CD4-positive, alpha-beta T cell (primary cell): ENCODE measurements at regions not wholly inside any gene's neighbourhood (a gene's known extent, or its start where the extent isn't known, plus 50 kb on each side); places are given as distances from the start of the nearest gene placed in this dataset.

Experiments
- ATAC-seq: fragments of 200-7000 bp; cut with Tn5 transposase; one replicate; pipeline ENCODE4 v1.10.0; 2022; ENCODE audit warnings: mild to moderate bottlenecking; ENCODE audit not compliant: poor library complexity
- CTCF ChIA-PET: fragments of 350-600 bp; sonication (Branson Sonifier 250); formaldehyde crosslinking; loops from one replicate; lab custom pipeline; 2021; ENCODE audit warnings: antibody characterized with exemption, inconsistent platforms; lab: Charles Lee
- POLR2A ChIA-PET: fragments of 350-600 bp; sonication (Branson Sonifier 250); formaldehyde crosslinking; loops from one replicate; lab custom pipeline; 2021; ENCODE audit warnings: antibody characterized with exemption, inconsistent platforms; lab: Charles Lee
- DNase-seq, 14 experiments: peaks; one replicate each; pipeline ENCODE4 v3.0.0-alpha.2; 2013 to 2020; ENCODE audit warnings: mixed read lengths in 2 of 14
- H3K27ac ChIP-seq, 2 donors: one replicate each; pipeline versions ENCODE4 v1.5.1 to v1.7.0; 2013; ENCODE audit warnings: low read length in 2 of 2, low read depth in 1 of 2, mild to moderate bottlenecking in 1 of 2
- H3K27me3 ChIP-seq, 2 experiments: 1 replicate in 1 of 2; 2 replicates in 1 of 2; pipeline versions ENCODE4 v1.6.1 to v1.7.0; 2013; ENCODE audit warnings: low read length in 2 of 2, control low read depth in 1 of 2, mild to moderate bottlenecking in 1 of 2, moderate library complexity in 1 of 2; ENCODE audit not compliant: insufficient read depth in 2 of 2, control insufficient read depth in 1 of 2
- H3K36me3 ChIP-seq: one replicate; pipeline ENCODE4 v1.6.1; 2013; ENCODE audit warnings: low read length, control low read depth; ENCODE audit not compliant: insufficient read depth
- H3K4me1 ChIP-seq: one replicate; pipeline ENCODE4 v1.6.1; 2013; ENCODE audit warnings: low read length, control low read depth; ENCODE audit not compliant: insufficient read depth
- H3K4me3 ChIP-seq: one replicate; pipeline ENCODE4 v1.5.1; 2013; ENCODE audit warnings: mild to moderate bottlenecking, low read length, moderate library complexity
- H3K9me3 ChIP-seq, 2 experiments: 1 replicate in 1 of 2; 2 replicates in 1 of 2; pipeline versions ENCODE4 v1.6.1 to v1.7.0; 2013; ENCODE audit warnings: low read length in 2 of 2, mild to moderate bottlenecking in 2 of 2, control low read depth in 1 of 2, moderate library complexity in 1 of 2; ENCODE audit not compliant: control insufficient read depth in 1 of 2, insufficient read depth in 1 of 2
- H3K27ac Mint-ChIP-seq: one replicate; pipeline ENCODE4 v1.8.0; 2020; ENCODE audit warnings: mixed read lengths
- H3K27me3 Mint-ChIP-seq: one replicate; pipeline ENCODE4 v1.8.0; 2021; ENCODE audit warnings: mixed read lengths
- H3K36me3 Mint-ChIP-seq: one replicate; pipeline ENCODE4 v1.8.0; 2021; ENCODE audit warnings: low read depth, mixed read lengths
- H3K4me1 Mint-ChIP-seq: one replicate; pipeline ENCODE4 v1.8.0; 2021; ENCODE audit warnings: low read depth, mixed read lengths
- H3K4me3 Mint-ChIP-seq: one replicate; pipeline ENCODE4 v1.8.0; 2020; ENCODE audit warnings: mild to moderate bottlenecking, mixed read lengths
- H3K9me3 Mint-ChIP-seq: one replicate; pipeline ENCODE4 v1.8.0; 2020; ENCODE audit warnings: mixed read lengths
- intact Hi-C, 2 experiments: fragments of 100-400 bp; cut with DNase I in 1 of 2; cut with micrococcal nuclease in 1 of 2; formaldehyde crosslinking; loops; one replicate each; pipeline versions ENCODE4 v1.15.1 to v1.9.0; 2023 to 2025; cut with DNase I, micrococcal nuclease
- TF ChIP-seq, protein P1 (sequence below): fragments of 200-600 bp; IDR thresholded peaks from one replicate; pipeline ENCODE4 v1.8.0; 2022; ENCODE audit warnings: antibody characterized with exemption, mild to moderate bottlenecking

DNA sequence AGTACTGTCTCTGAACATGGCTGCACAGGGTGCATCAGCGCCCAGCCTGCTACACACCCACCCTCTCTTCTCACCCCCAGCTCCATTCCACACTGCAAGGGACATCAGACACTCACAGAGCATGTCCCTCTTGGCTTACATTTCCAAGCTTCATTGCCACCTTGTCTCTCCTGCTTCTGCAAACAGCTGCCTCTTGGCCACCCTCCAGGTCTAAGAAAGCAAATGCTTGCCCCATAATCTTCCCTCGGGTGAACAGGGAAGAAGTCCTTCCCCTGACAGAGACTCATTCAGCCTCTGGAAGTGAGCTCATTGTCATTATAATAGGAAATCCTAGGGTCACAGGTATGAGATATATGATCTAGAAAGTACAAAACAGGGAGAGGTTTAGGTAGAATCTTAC lies 505.2 kb downstream of the RMST start:
- CTCF ChIA-PET, result no interaction called here
- Mint-ChIP-seq H3K9me3 (no peaks in the 10 kb centered on the region), H3K27me3 (no peaks in the 10 kb centered on the region), H3K4me3 (no peak overlapping the region), H3K4me1 (no peaks in the 10 kb centered on the region), H3K27ac (no peak overlapping the region), H3K36me3 (no peaks in the 10 kb centered on the region)
- H3K27me3 ChIP-seq, result no peaks in the 10 kb centered on the region
- intact Hi-C loops, result no loop called here
- no peaks in the 10 kb centered on the region for H3K36me3 ChIP-seq
- no peak overlapping the region for H3K27ac ChIP-seq
- TF ChIP-seq, protein P1, sequence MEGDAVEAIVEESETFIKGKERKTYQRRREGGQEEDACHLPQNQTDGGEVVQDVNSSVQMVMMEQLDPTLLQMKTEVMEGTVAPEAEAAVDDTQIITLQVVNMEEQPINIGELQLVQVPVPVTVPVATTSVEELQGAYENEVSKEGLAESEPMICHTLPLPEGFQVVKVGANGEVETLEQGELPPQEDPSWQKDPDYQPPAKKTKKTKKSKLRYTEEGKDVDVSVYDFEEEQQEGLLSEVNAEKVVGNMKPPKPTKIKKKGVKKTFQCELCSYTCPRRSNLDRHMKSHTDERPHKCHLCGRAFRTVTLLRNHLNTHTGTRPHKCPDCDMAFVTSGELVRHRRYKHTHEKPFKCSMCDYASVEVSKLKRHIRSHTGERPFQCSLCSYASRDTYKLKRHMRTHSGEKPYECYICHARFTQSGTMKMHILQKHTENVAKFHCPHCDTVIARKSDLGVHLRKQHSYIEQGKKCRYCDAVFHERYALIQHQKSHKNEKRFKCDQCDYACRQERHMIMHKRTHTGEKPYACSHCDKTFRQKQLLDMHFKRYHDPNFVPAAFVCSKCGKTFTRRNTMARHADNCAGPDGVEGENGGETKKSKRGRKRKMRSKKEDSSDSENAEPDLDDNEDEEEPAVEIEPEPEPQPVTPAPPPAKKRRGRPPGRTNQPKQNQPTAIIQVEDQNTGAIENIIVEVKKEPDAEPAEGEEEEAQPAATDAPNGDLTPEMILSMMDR, result no peak
- ATAC-seq, result no peak
- H3K4me1 ChIP-seq, result no peaks in the 10 kb centered on the region
- no peaks in the 10 kb centered on the region for H3K9me3 ChIP-seq
- no peak for DNase-seq
- POLR2A ChIA-PET, result no interaction called here
- no peak overlapping the region for H3K4me3 ChIP-seq

DNA sequence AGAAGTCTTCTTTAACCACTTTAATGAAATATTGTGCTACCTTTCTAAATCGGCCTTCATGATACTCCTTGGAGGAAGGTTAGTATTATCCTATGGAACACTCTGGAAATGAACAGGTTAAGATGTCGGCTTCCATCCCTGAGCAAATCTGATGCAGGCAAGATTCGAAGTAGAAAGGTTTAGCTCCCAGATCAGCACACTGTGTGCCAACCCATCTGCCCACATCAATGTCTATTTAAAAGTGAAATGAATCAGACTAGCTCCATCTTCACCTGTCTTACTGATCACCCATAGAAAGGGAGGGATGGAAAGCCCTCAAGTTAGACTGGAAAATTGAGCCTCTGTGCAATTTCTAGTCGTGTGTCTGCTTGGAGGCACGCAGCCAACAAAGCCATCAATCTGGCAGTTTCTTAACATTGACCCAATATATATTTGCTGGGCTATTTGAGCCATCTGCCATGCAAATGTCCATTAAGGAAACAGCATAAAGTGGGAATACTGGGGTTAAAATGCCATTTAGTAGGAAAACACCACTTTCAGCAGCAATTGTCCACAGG lies 506.1 kb downstream of the RMST start:
- Mint-ChIP-seq H3K36me3 (no peaks in the 10 kb centered on the region), H3K27ac (no peak overlapping the region), H3K4me3 (no peak overlapping the region), H3K4me1 (no peaks in the 10 kb centered on the region), H3K27me3 (no peaks in the 10 kb centered on the region), H3K9me3 (no peaks in the 10 kb centered on the region)
- intact Hi-C loops, result no loop called here
- no peaks in the 10 kb centered on the region for H3K4me1 ChIP-seq
- POLR2A ChIA-PET, result no interaction called here
- H3K36me3 ChIP-seq, result no peaks in the 10 kb centered on the region
- no peaks in the 10 kb centered on the region for H3K27me3 ChIP-seq
- CTCF ChIA-PET, result no interaction called here
- H3K4me3 ChIP-seq, result no peak overlapping the region
- no peaks in the 10 kb centered on the region for H3K9me3 ChIP-seq
- DNase-seq (no peak), ATAC-seq (no peak)
- TF ChIP-seq, protein P1, result no peak
- no peak overlapping the region for H3K27ac ChIP-seq

DNA sequence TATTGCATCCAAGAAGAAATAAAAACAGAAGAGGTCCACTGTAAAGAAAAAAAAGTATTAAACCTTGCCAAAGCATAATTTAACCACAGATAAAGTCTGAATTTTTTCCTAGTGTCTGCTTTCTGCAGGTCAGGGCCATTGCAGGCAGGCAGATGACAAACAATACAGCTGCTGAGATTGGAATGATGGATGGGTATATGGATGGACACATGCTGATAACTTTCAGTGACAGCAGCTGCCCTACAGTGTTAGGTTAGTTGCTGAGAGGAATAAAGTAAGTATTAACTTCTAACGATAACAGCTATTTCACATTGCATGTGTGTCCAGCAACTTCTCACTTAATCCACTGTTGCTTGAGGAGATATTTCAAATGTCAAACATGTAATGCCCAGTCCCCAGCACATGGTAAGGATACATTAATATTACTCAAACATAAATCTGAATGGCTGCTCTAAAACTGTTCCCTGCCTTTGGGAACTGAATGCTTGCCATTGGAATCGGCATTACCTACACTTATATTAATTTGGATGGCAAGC lies 515.3 kb downstream of the RMST start:
- ATAC-seq, result no peak
- Mint-ChIP-seq H3K4me3 (no peak overlapping the region), H3K4me1 (no peaks in the 10 kb centered on the region)

More for the DNA sequence above, 515.3 kb downstream of the RMST start:
- intact Hi-C loops, result no loop called here
- Histone ChIP-seq H3K27me3 (no peaks in the 10 kb centered on the region), H3K36me3 (no peaks in the 10 kb centered on the region), H3K4me3 (no peak overlapping the region), H3K9me3 (peaks cover 0 to 10% of the 10 kb centered on the region in 2 experiments), H3K4me1 (no peaks in the 10 kb centered on the region), H3K27ac (no peak overlapping the region)
- H3K27ac Mint-ChIP-seq, result no peak overlapping the region
- H3K36me3 Mint-ChIP-seq, result no peaks in the 10 kb centered on the region
- peaks cover 4% of the 10 kb centered on the region for H3K27me3 Mint-ChIP-seq
- peaks cover 7% of the 10 kb centered on the region for H3K9me3 Mint-ChIP-seq
- ChIA-PET CTCF (interaction anchor here (0.7 kb wide), 1 partner anchor 21 kb away, joined by 3 read pairs; no protein-coding TSS in a partner anchor), POLR2A (no interaction called here)
- TF ChIP-seq, protein P1, result no peak
- DNase-seq, result no peak
